ENCODE measurements at regions not wholly inside any gene's neighbourhood (a gene's known extent, or its start where the extent isn't known, plus 50 kb on each side); places are given as distances from the start of the nearest gene placed in this dataset.

- TF ChIP-seq ZNF274 (IDR thresholded peaks at IDR 0.05; ENCODE audit: low read depth, low read length) (no peak), YY1 (IDR thresholded peaks at IDR 0.05; ENCODE audit: insufficient read depth, insufficient read length) (no peak)
These were observed 202.5 kb upstream of the ASCC3 start for GRCh38 chr6:101083533-101084175.

All from NT2/D1 (cell line).